Stomach (tissue), 4 donors: ENCODE measurements at regions not wholly inside any gene's neighbourhood (a gene's known extent, or its start where the extent isn't known, plus 50 kb on each side); places are given as distances from the start of the nearest gene placed in this dataset.

Experiments
- EP300 ChIP-seq: sonication (generic); formaldehyde crosslinking; IDR thresholded peaks from one replicate; pipeline ENCODE4 v1.6.1; 2017; ENCODE audit warnings: antibody characterized with exemption
- POLR2A ChIP-seq, 4 donors: fragments of 450-650 bp; IDR thresholded peaks; one replicate each; pipeline ENCODE4 v1.6.1; 2016; ENCODE audit warnings: antibody characterized with exemption in 4 of 4, control low read depth in 2 of 4, mild to moderate bottlenecking in 1 of 4, moderate library complexity in 1 of 4
- POLR2AphosphoS5 ChIP-seq, 3 donors: sonication (generic); formaldehyde crosslinking; IDR thresholded peaks; one replicate each; pipeline ENCODE4 v1.6.1; 2016; ENCODE audit warnings: antibody characterized with exemption in 3 of 3
- TF ChIP-seq, protein P1 (sequence below), 7 experiments: fragments of 450-650 bp in 4 of 7; fragments of 200-600 bp in 3 of 7; sonication (generic) in 3 of 7; IDR thresholded peaks; one replicate each; pipeline ENCODE4 v1.5.1; 2016 to 2019; ENCODE audit warnings: antibody characterized with exemption in 7 of 7, control low read depth in 2 of 7, mild to moderate bottlenecking in 1 of 7

DNA sequence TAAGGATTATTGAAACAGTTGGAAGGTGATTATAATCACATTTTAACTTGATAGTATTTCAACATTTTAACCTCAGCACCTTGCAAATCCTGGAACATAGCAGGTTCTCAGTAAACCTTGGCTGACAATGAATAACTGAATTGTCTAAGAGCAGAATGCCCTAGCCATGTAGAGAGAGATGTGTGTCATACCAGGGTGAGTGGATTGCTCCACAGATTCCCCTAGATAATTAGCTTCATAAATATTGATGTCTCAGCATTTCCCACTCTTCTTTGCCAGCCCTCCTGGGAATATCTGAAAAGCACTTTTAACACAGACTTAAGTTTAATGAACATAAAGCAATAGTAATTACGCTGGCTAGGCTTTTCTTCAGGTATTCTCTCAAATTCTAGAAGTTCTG, 363.5 kb downstream of the MAN2A1 start:
- TF ChIP-seq, protein P1, sequence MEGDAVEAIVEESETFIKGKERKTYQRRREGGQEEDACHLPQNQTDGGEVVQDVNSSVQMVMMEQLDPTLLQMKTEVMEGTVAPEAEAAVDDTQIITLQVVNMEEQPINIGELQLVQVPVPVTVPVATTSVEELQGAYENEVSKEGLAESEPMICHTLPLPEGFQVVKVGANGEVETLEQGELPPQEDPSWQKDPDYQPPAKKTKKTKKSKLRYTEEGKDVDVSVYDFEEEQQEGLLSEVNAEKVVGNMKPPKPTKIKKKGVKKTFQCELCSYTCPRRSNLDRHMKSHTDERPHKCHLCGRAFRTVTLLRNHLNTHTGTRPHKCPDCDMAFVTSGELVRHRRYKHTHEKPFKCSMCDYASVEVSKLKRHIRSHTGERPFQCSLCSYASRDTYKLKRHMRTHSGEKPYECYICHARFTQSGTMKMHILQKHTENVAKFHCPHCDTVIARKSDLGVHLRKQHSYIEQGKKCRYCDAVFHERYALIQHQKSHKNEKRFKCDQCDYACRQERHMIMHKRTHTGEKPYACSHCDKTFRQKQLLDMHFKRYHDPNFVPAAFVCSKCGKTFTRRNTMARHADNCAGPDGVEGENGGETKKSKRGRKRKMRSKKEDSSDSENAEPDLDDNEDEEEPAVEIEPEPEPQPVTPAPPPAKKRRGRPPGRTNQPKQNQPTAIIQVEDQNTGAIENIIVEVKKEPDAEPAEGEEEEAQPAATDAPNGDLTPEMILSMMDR (IDR thresholded peaks at IDR 0.05): no peak
- TF ChIP-seq EP300 (no peak), POLR2A (IDR thresholded peaks at IDR 0.05) (no peak), POLR2AphosphoS5 (IDR thresholded peaks at IDR 0.05) (no peak)
